CD4-positive, alpha-beta T cell treated with Interleukin-1 beta for 1 hour (primary cell): ENCODE measurements at regions not wholly inside any gene's neighbourhood (a gene's known extent, or its start where the extent isn't known, plus 50 kb on each side); places are given as distances from the start of the nearest gene placed in this dataset.

Source experiments
- DNase-seq, 2 donors: peaks; one replicate each; pipeline ENCODE4 v3.0.0-alpha.2; 2020 to 2022

- no peak for DNase-seq
Observed at GRCh38 chr5:147037515-147038205, 159.1 kb upstream of the PPP2R2B start.

GRCh38 chr5:147040856-147041255 lies 162.3 kb upstream of the PPP2R2B start:
- no peak for DNase-seq

GRCh38 chr5:147044572-147045273 lies 166.2 kb upstream of the PPP2R2B start:
- no peak for DNase-seq

GRCh38 chr5:147045290-147045689 lies 166.7 kb upstream of the PPP2R2B start:
- DNase-seq = no peak

GRCh38 chr5:147046281-147046680 lies 167.7 kb upstream of the PPP2R2B start:
- DNase-seq = no peak

- DNase-seq = no peak
Observed at GRCh38 chr5:147046894-147047293, 168.3 kb upstream of the PPP2R2B start.

- DNase-seq = no peak
Observed at GRCh38 chr5:147049764-147050163, 171.2 kb upstream of the PPP2R2B start.

GRCh38 chr5:147050172-147050571 lies 171.6 kb upstream of the PPP2R2B start:
- DNase-seq = no peak

- no peak for DNase-seq
Observed at GRCh38 chr5:147051193-147051592, 172.6 kb upstream of the PPP2R2B start.

GRCh38 chr5:147052519-147052918 lies 174.0 kb upstream of the PPP2R2B start:
- no peak for DNase-seq

GRCh38 chr5:147055089-147055826 lies 176.7 kb upstream of the PPP2R2B start:
- no peak for DNase-seq

- no peak for DNase-seq
Observed at GRCh38 chr5:147055850-147056566, 177.5 kb upstream of the PPP2R2B start.

GRCh38 chr5:147057051-147057450 lies 177.8 kb upstream of the STK32A start:
- DNase-seq = no peak

- DNase-seq = no peak
Observed at GRCh38 chr5:147061431-147061830, 173.4 kb upstream of the STK32A start.

- no peak for DNase-seq
Observed at GRCh38 chr5:147062427-147062826, 172.4 kb upstream of the STK32A start.

GRCh38 chr5:147063943-147064342 lies 170.9 kb upstream of the STK32A start:
- no peak for DNase-seq

GRCh38 chr5:147065071-147065470 lies 169.8 kb upstream of the STK32A start:
- DNase-seq = no peak

- DNase-seq = no peak
Observed at GRCh38 chr5:147068998-147069397, 165.8 kb upstream of the STK32A start.

- DNase-seq = no peak
Observed at GRCh38 chr5:147072622-147073021, 162.2 kb upstream of the STK32A start.

- no peak for DNase-seq
Observed at GRCh38 chr5:147073098-147073497, 161.7 kb upstream of the STK32A start.

GRCh38 chr5:147075187-147075586 lies 159.6 kb upstream of the STK32A start:
- DNase-seq = no peak

- no peak for DNase-seq
Observed at GRCh38 chr5:147080391-147080790, 154.4 kb upstream of the STK32A start.

GRCh38 chr5:147081311-147081764 lies 153.5 kb upstream of the STK32A start:
- DNase-seq = no peak
